Suprapubic skin (tissue), 4 donors: ENCODE measurements at regions not wholly inside any gene's neighbourhood (a gene's known extent, or its start where the extent isn't known, plus 50 kb on each side); places are given as distances from the start of the nearest gene placed in this dataset.
A peak's percentile ranks its signal among the peaks of the same experiment; 100 is the strongest.

Experiments
- EP300 ChIP-seq: sonication (generic); formaldehyde crosslinking; IDR thresholded peaks from one replicate; pipeline ENCODE4 v1.6.1; 2017; ENCODE audit warnings: antibody characterized with exemption
- POLR2A ChIP-seq, 2 donors: fragments of 450-650 bp; IDR thresholded peaks; one replicate each; pipeline ENCODE4 v1.6.1; 2017; ENCODE audit warnings: antibody characterized with exemption in 2 of 2, mild to moderate bottlenecking in 2 of 2, moderate library complexity in 2 of 2
- POLR2AphosphoS5 ChIP-seq, 3 donors: sonication (generic); formaldehyde crosslinking; IDR thresholded peaks; one replicate each; pipeline ENCODE4 v1.6.1; 2017; ENCODE audit warnings: antibody characterized with exemption in 3 of 3
- TF ChIP-seq, protein P1 (sequence below), 2 donors: fragments of 200-600 bp in 1 of 2; fragments of 450-650 bp in 1 of 2; sonication (generic) in 1 of 2; IDR thresholded peaks; one replicate each; pipeline ENCODE4 v1.5.1; 2016 to 2019; ENCODE audit warnings: antibody characterized with exemption in 2 of 2, mild to moderate bottlenecking in 1 of 2, moderate library complexity in 1 of 2

DNA sequence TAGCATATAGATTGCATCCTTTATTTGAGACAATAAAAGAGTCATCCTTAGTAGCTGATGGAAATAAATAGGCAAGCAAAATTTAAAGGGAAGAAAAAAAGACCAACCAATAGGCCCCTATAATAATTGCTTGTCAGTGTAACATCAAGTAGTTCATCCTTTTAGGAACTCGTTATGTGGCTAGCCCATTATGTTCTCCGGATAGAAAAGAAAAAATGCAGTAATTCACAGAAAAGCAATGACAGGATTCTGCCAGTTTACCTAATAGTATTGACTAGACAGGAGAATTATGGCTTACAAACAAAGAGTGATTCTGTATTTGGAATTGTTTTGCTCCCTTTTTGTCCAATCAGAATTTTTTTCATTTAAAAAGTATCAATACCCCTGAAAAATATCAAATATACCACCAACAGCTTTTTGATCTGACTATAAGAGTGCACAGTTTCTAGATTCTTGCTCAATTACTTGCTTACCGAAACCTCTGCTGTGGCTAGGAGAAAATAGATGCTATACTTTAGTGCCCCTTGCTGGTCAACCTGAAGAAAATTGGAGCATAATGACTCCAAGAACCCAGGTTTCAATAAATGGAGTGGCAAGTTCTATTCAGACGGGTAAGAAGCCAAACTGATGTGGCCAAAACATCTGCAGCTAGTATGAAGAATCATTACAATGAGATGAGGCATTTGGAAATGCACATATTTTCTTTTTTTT is 91.5 kb upstream of the SASH1 start:
- TF ChIP-seq, protein P1, sequence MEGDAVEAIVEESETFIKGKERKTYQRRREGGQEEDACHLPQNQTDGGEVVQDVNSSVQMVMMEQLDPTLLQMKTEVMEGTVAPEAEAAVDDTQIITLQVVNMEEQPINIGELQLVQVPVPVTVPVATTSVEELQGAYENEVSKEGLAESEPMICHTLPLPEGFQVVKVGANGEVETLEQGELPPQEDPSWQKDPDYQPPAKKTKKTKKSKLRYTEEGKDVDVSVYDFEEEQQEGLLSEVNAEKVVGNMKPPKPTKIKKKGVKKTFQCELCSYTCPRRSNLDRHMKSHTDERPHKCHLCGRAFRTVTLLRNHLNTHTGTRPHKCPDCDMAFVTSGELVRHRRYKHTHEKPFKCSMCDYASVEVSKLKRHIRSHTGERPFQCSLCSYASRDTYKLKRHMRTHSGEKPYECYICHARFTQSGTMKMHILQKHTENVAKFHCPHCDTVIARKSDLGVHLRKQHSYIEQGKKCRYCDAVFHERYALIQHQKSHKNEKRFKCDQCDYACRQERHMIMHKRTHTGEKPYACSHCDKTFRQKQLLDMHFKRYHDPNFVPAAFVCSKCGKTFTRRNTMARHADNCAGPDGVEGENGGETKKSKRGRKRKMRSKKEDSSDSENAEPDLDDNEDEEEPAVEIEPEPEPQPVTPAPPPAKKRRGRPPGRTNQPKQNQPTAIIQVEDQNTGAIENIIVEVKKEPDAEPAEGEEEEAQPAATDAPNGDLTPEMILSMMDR (IDR thresholded peaks at IDR 0.05): peak; percentile 28 to 39
- TF ChIP-seq POLR2A (IDR thresholded peaks at IDR 0.05) (no peak), EP300 (no peak), POLR2AphosphoS5 (IDR thresholded peaks at IDR 0.05) (no peak)
